ENCODE measurements at regions not wholly inside any gene's neighbourhood (a gene's known extent, or its start where the extent isn't known, plus 50 kb on each side); places are given as distances from the start of the nearest gene placed in this dataset.

- no peak overlapping the region for H3K4me3 ChIP-seq (ENCODE audit: low read depth, low read length, poor library complexity, severe bottlenecking)
- H3K79me2 ChIP-seq (ENCODE audit: insufficient read depth, low read length), result no peaks in the 10 kb centered on the region
- no peak overlapping the region for H3K4me2 ChIP-seq (ENCODE audit: low read length)
- peaks cover 28% of the 10 kb centered on the region for H3K4me1 ChIP-seq (ENCODE audit: insufficient read depth, low read length, severe bottlenecking)
- H3K9me3 ChIP-seq (ENCODE audit: low read length), result no peaks in the 10 kb centered on the region
- TF ChIP-seq EZH2 (IDR thresholded peaks at IDR 0.05; ENCODE audit: borderline replicate concordance, low read length), result no peak
- no peak for TF ChIP-seq CTCF (IDR thresholded peaks at IDR 0.05; ENCODE audit: low read length)
- H4K20me1 ChIP-seq (ENCODE audit: insufficient read depth, low read length), result no peaks in the 10 kb centered on the region
- H3K9me2 ChIP-seq (ENCODE audit: low read depth, low read length), result no peaks in the 10 kb centered on the region
- H3K27ac ChIP-seq (ENCODE audit: low read depth, low read length, poor library complexity, severe bottlenecking), result no peak overlapping the region
- H2AFZ ChIP-seq (ENCODE audit: low read length), result no peak overlapping the region
- H3K9ac ChIP-seq (ENCODE audit: low read length), result no peak overlapping the region
- H3K27me3 ChIP-seq (ENCODE audit: insufficient read depth, low read length), result no peaks in the 10 kb centered on the region
- H3K36me3 ChIP-seq (ENCODE audit: insufficient read depth, low read length), result no peaks in the 10 kb centered on the region
- H3F3A ChIP-seq (ENCODE audit: insufficient read depth, low read length), result no peaks in the 10 kb centered on the region; the same call in 1 of the 2 replicates
Measured at GRCh38 chr13:40181203-40181845, 485.1 kb downstream of the FOXO1 start.

GRCh38 chr13:40182591-40182990 is 483.9 kb downstream of the FOXO1 start:
- no peaks in the 10 kb centered on the region for H3K9me2 ChIP-seq (ENCODE audit: low read depth, low read length)
- no peaks in the 10 kb centered on the region for H3K79me2 ChIP-seq (ENCODE audit: insufficient read depth, low read length)
- H3K27me3 ChIP-seq (ENCODE audit: insufficient read depth, low read length), result no peaks in the 10 kb centered on the region
- H3K36me3 ChIP-seq (ENCODE audit: insufficient read depth, low read length), result no peaks in the 10 kb centered on the region
- H3K9ac ChIP-seq (ENCODE audit: low read length), result no peak overlapping the region
- no peak overlapping the region for H2AFZ ChIP-seq (ENCODE audit: low read length)
- H4K20me1 ChIP-seq (ENCODE audit: insufficient read depth, low read length), result no peaks in the 10 kb centered on the region
- no peaks in the 10 kb centered on the region; the same call in 1 of the 2 replicates for H3F3A ChIP-seq (ENCODE audit: insufficient read depth, low read length)
- no peak overlapping the region for H3K4me3 ChIP-seq (ENCODE audit: low read depth, low read length, poor library complexity, severe bottlenecking)
- H3K4me1 ChIP-seq (ENCODE audit: insufficient read depth, low read length, severe bottlenecking), result peaks cover 41% of the 10 kb centered on the region
- no peak overlapping the region for H3K4me2 ChIP-seq (ENCODE audit: low read length)
- TF ChIP-seq EZH2 (IDR thresholded peaks at IDR 0.05; ENCODE audit: borderline replicate concordance, low read length), result no peak
- no peak overlapping the region for H3K27ac ChIP-seq (ENCODE audit: low read depth, low read length, poor library complexity, severe bottlenecking)
- H3K9me3 ChIP-seq (ENCODE audit: low read length), result no peaks in the 10 kb centered on the region

DNA sequence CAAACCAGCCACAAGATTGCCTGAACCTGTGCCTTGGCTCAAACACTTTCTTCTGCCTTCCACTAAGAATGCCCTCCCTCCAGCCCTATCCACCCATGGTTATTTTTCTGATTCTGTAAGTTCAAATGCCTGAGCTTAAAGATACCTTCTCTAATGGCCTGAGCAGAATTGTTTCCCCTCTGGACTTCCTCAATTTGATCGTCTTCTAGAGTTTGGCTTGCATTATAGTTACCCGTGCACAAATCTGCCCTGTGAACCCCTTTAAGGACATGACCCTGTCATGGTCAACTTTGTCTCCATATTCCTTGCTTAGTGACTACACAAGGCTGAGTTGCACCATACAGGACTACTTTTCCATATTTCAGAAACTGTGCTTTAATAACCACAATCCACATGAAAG is 481.0 kb downstream of the FOXO1 start:
- H3K4me3 ChIP-seq (ENCODE audit: low read depth, low read length, poor library complexity, severe bottlenecking), result no peak overlapping the region
- H2AFZ ChIP-seq (ENCODE audit: low read length), result no peak overlapping the region
- H3K36me3 ChIP-seq (ENCODE audit: insufficient read depth, low read length), result no peaks in the 10 kb centered on the region
- TF ChIP-seq EZH2 (IDR thresholded peaks at IDR 0.05; ENCODE audit: borderline replicate concordance, low read length) (no peak), CTCF (IDR thresholded peaks at IDR 0.05; ENCODE audit: low read length) (no peak)
- H3K4me1 ChIP-seq (ENCODE audit: insufficient read depth, low read length, severe bottlenecking), result peaks cover 69% of the 10 kb centered on the region
- no peaks in the 10 kb centered on the region for H3K79me2 ChIP-seq (ENCODE audit: insufficient read depth, low read length)
- no peaks in the 10 kb centered on the region; the same call in 1 of the 2 replicates for H3F3A ChIP-seq (ENCODE audit: insufficient read depth, low read length)
- no peaks in the 10 kb centered on the region for H3K27me3 ChIP-seq (ENCODE audit: insufficient read depth, low read length)
- peak overlapping the region; percentile 95 for H3K27ac ChIP-seq (ENCODE audit: low read depth, low read length, poor library complexity, severe bottlenecking)
- H4K20me1 ChIP-seq (ENCODE audit: insufficient read depth, low read length), result no peaks in the 10 kb centered on the region
- no peaks in the 10 kb centered on the region for H3K9me2 ChIP-seq (ENCODE audit: low read depth, low read length)
- H3K9ac ChIP-seq (ENCODE audit: low read length), result 0 out of 2 replicates have a peak overlapping the region, but pooled peaks have one; percentile 12
- peak overlapping the region; percentile 5; the same call in 1 of the 2 replicates for H3K4me2 ChIP-seq (ENCODE audit: low read length)
- H3K9me3 ChIP-seq (ENCODE audit: low read length), result no peaks in the 10 kb centered on the region

DNA sequence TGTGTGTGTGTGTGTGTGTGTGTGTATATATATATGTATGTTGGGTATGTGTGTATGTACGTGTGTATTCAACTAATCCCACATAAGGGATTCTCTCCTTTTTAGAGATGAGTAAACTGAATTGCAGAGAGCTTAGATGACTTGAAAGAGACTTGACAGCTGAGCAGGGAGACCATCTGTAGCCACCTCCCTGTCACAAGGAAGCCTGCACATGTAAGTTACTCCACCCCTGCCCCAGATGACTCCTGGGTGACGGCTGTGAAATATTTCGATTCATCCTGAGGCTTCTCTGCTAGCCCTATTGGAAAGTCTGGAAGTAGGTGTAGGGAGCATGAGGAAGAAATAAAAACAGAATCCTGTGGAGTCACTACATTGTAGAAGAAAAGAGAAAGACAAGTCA is 480.4 kb downstream of the FOXO1 start:
- H3K4me2 ChIP-seq (ENCODE audit: low read length), result peak overlapping the region; percentile 56
- no peak for TF ChIP-seq CTCF (IDR thresholded peaks at IDR 0.05; ENCODE audit: low read length)
- no peak for TF ChIP-seq EZH2 (IDR thresholded peaks at IDR 0.05; ENCODE audit: borderline replicate concordance, low read length)

More for the DNA sequence above, 480.4 kb downstream of the FOXO1 start:
- Histone ChIP-seq H3K36me3 (ENCODE audit: insufficient read depth, low read length) (no peaks in the 10 kb centered on the region), H3K79me2 (ENCODE audit: insufficient read depth, low read length) (no peaks in the 10 kb centered on the region), H3K4me1 (ENCODE audit: insufficient read depth, low read length, severe bottlenecking) (peaks cover 75% of the 10 kb centered on the region), H3K9ac (ENCODE audit: low read length) (peak overlapping the region; percentile 49; the same call in 1 of the 2 replicates), H3K9me3 (ENCODE audit: low read length) (no peaks in the 10 kb centered on the region), H4K20me1 (ENCODE audit: insufficient read depth, low read length) (no peaks in the 10 kb centered on the region), H3K27ac (ENCODE audit: low read depth, low read length, poor library complexity, severe bottlenecking) (peak overlapping the region; percentile 95), H3K4me3 (ENCODE audit: low read depth, low read length, poor library complexity, severe bottlenecking) (no peak overlapping the region), H3K27me3 (ENCODE audit: insufficient read depth, low read length) (no peaks in the 10 kb centered on the region), H3F3A (ENCODE audit: insufficient read depth, low read length) (no peaks in the 10 kb centered on the region; the same call in 1 of the 2 replicates), H3K9me2 (ENCODE audit: low read depth, low read length) (no peaks in the 10 kb centered on the region), H2AFZ (ENCODE audit: low read length) (no peak overlapping the region)
